SJSA1 (cell line): ENCODE measurements at regions not wholly inside any gene's neighbourhood (a gene's known extent, or its start where the extent isn't known, plus 50 kb on each side); places are given as distances from the start of the nearest gene placed in this dataset.
"Not testable (repeated sequence)": the region's sequence is repeated elsewhere in the genome, so short reads cannot be mapped to it uniquely, and the experiment has no call there.

ENCODE experiments used
- DNase-seq, 2 experiments: peaks; one replicate each; pipeline ENCODE4 v3.0.0-alpha.2; 2015 to 2020; ENCODE audit warnings: low spot score in 2 of 2, low read depth in 1 of 2
- H3K27ac ChIP-seq: fragments of 250-450 bp; sonication (Bioruptor Pico); 2 replicates; pipeline ENCODE4 v1.5.1; 2020; ENCODE audit warnings: mild to moderate bottlenecking, moderate library complexity
- H3K27me3 ChIP-seq: fragments of 250-450 bp; sonication (Bioruptor Pico); replicated peaks from 2 replicates; pipeline ENCODE4 v1.5.1; 2020; ENCODE audit warnings: mild to moderate bottlenecking, moderate library complexity
- H3K36me3 ChIP-seq: fragments of 250-450 bp; sonication (Bioruptor Pico); 2 replicates; pipeline ENCODE4 v1.5.1; 2020; ENCODE audit warnings: mild to moderate bottlenecking
- H3K4me1 ChIP-seq: fragments of 250-450 bp; sonication (Bioruptor Pico); replicated peaks from 2 replicates; pipeline ENCODE4 v1.6.1; 2021; ENCODE audit warnings: mild to moderate bottlenecking
- H3K4me3 ChIP-seq: fragments of 250-450 bp; sonication (Bioruptor Pico); 2 replicates; pipeline ENCODE4 v1.5.1; 2020; ENCODE audit warnings: mild to moderate bottlenecking
- H3K9me3 ChIP-seq: fragments of 250-450 bp; sonication (Bioruptor Pico); replicated peaks from 2 replicates; pipeline ENCODE4 v1.5.1; 2020; ENCODE audit warnings: mild to moderate bottlenecking

GRCh38 chrX:42229533-42229932, 306.2 kb upstream of the CASK start:
- DNase-seq = no peak
- Histone ChIP-seq H3K4me1 (no peaks in the 10 kb centered on the region), H3K36me3 (no peaks in the 10 kb centered on the region), H3K4me3 (no peak overlapping the region), H3K9me3 (no peaks in the 10 kb centered on the region), H3K27me3 (no peaks in the 10 kb centered on the region), H3K27ac (no peak overlapping the region)

- no peak overlapping the region for H3K4me3 ChIP-seq
- H3K27me3 ChIP-seq = no peaks in the 10 kb centered on the region
- no peak for DNase-seq
- no peaks in the 10 kb centered on the region for H3K36me3 ChIP-seq
- no peaks in the 10 kb centered on the region for H3K9me3 ChIP-seq
- no peak overlapping the region for H3K27ac ChIP-seq
- H3K4me1 ChIP-seq = no peaks in the 10 kb centered on the region
Measured at GRCh38 chrX:42220666-42221065, 297.3 kb upstream of the CASK start.

- no peak overlapping the region for H3K27ac ChIP-seq
- no peak for DNase-seq
- H3K9me3 ChIP-seq = no peaks in the 10 kb centered on the region
- no peaks in the 10 kb centered on the region for H3K36me3 ChIP-seq
- no peak overlapping the region for H3K4me3 ChIP-seq
- H3K27me3 ChIP-seq = no peaks in the 10 kb centered on the region
- no peaks in the 10 kb centered on the region for H3K4me1 ChIP-seq
Measured at GRCh38 chrX:42220083-42220482, 296.7 kb upstream of the CASK start.

GRCh38 chrX:42219231-42219630, 295.9 kb upstream of the CASK start:
- Histone ChIP-seq H3K27me3 (no peaks in the 10 kb centered on the region), H3K9me3 (no peaks in the 10 kb centered on the region), H3K36me3 (no peaks in the 10 kb centered on the region), H3K4me3 (no peak overlapping the region), H3K4me1 (no peaks in the 10 kb centered on the region), H3K27ac (no peak overlapping the region)
- no peak for DNase-seq

GRCh38 chrX:42195506-42195905, 272.2 kb upstream of the CASK start:
- H3K36me3 ChIP-seq = no peaks in the 10 kb centered on the region
- H3K9me3 ChIP-seq = no peaks in the 10 kb centered on the region
- H3K27me3 ChIP-seq = no peaks in the 10 kb centered on the region
- no peaks in the 10 kb centered on the region for H3K4me1 ChIP-seq
- H3K4me3 ChIP-seq = no peak overlapping the region
- no peak overlapping the region for H3K27ac ChIP-seq
- no peak for DNase-seq

GRCh38 chrX:42189576-42189975, 266.2 kb upstream of the CASK start:
- H3K36me3 ChIP-seq = no peaks in the 10 kb centered on the region
- H3K4me3 ChIP-seq = no peak overlapping the region
- H3K4me1 ChIP-seq = no peaks in the 10 kb centered on the region
- H3K9me3 ChIP-seq = no peaks in the 10 kb centered on the region
- H3K27ac ChIP-seq = no peak overlapping the region
- no peaks in the 10 kb centered on the region for H3K27me3 ChIP-seq
- DNase-seq = no peak

GRCh38 chrX:42188730-42189129, 265.4 kb upstream of the CASK start:
- H3K27me3 ChIP-seq = no peaks in the 10 kb centered on the region
- H3K36me3 ChIP-seq = no peaks in the 10 kb centered on the region
- no peak for DNase-seq
- no peak overlapping the region for H3K4me3 ChIP-seq
- no peak overlapping the region for H3K27ac ChIP-seq
- H3K9me3 ChIP-seq = no peaks in the 10 kb centered on the region
- no peaks in the 10 kb centered on the region for H3K4me1 ChIP-seq

- Histone ChIP-seq H3K9me3 (no peaks in the 10 kb centered on the region), H3K4me3 (no peak overlapping the region), H3K27me3 (no peaks in the 10 kb centered on the region), H3K27ac (no peak overlapping the region), H3K36me3 (no peaks in the 10 kb centered on the region), H3K4me1 (no peaks in the 10 kb centered on the region)
- DNase-seq = no peak
Measured at GRCh38 chrX:42176789-42177188, 253.4 kb upstream of the CASK start.

GRCh38 chrX:42175843-42176242, 252.5 kb upstream of the CASK start:
- Histone ChIP-seq H3K36me3 (no peaks in the 10 kb centered on the region), H3K27me3 (no peaks in the 10 kb centered on the region), H3K4me3 (no peak overlapping the region), H3K4me1 (no peaks in the 10 kb centered on the region), H3K9me3 (no peaks in the 10 kb centered on the region), H3K27ac (no peak overlapping the region)
- DNase-seq = no peak

GRCh38 chrX:42157923-42158322, 234.6 kb upstream of the CASK start:
- not testable (repeated sequence) for DNase-seq, H3K27ac ChIP-seq, H3K4me3 ChIP-seq, H3K9me3 ChIP-seq, H3K27me3 ChIP-seq, H3K4me1 ChIP-seq, H3K36me3 ChIP-seq

- no peaks in the 10 kb centered on the region for H3K9me3 ChIP-seq
- H3K4me1 ChIP-seq = no peaks in the 10 kb centered on the region
- H3K36me3 ChIP-seq = no peaks in the 10 kb centered on the region
- H3K27ac ChIP-seq = no peak overlapping the region
- no peak for DNase-seq
- no peak overlapping the region for H3K4me3 ChIP-seq
- no peaks in the 10 kb centered on the region for H3K27me3 ChIP-seq
Measured at GRCh38 chrX:42151808-42152207, 228.5 kb upstream of the CASK start.

GRCh38 chrX:42149765-42150164, 226.4 kb upstream of the CASK start:
- Histone ChIP-seq H3K36me3 (no peaks in the 10 kb centered on the region), H3K4me1 (no peaks in the 10 kb centered on the region), H3K9me3 (no peaks in the 10 kb centered on the region), H3K27ac (no peak overlapping the region), H3K27me3 (no peaks in the 10 kb centered on the region), H3K4me3 (no peak overlapping the region)
- DNase-seq = no peak

GRCh38 chrX:42149281-42149680, 225.9 kb upstream of the CASK start:
- Histone ChIP-seq H3K4me1 (no peaks in the 10 kb centered on the region), H3K9me3 (no peaks in the 10 kb centered on the region), H3K36me3 (no peaks in the 10 kb centered on the region), H3K27ac (no peak overlapping the region), H3K27me3 (no peaks in the 10 kb centered on the region), H3K4me3 (no peak overlapping the region)
- DNase-seq = no peak

GRCh38 chrX:42143866-42144592, 220.7 kb upstream of the CASK start:
- no peaks in the 10 kb centered on the region for H3K27me3 ChIP-seq
- H3K9me3 ChIP-seq = no peaks in the 10 kb centered on the region
- DNase-seq = no peak
- no peaks in the 10 kb centered on the region for H3K36me3 ChIP-seq
- no peaks in the 10 kb centered on the region for H3K4me1 ChIP-seq
- no peak overlapping the region for H3K4me3 ChIP-seq
- no peak overlapping the region for H3K27ac ChIP-seq

- no peak for DNase-seq
- Histone ChIP-seq H3K9me3 (no peaks in the 10 kb centered on the region), H3K4me3 (no peak overlapping the region)
Measured at GRCh38 chrX:42140320-42140719, 217.0 kb upstream of the CASK start.

More at GRCh38 chrX:42140320-42140719, 217.0 kb upstream of the CASK start:
- Histone ChIP-seq H3K27me3 (no peaks in the 10 kb centered on the region), H3K27ac (no peak overlapping the region), H3K36me3 (no peaks in the 10 kb centered on the region), H3K4me1 (no peaks in the 10 kb centered on the region)
